Left lobe of liver (tissue), 2 donors: ENCODE measurements at regions not wholly inside any gene's neighbourhood (a gene's known extent, or its start where the extent isn't known, plus 50 kb on each side); places are given as distances from the start of the nearest gene placed in this dataset.
"Not testable (repeated sequence)": the region's sequence is repeated elsewhere in the genome, so short reads cannot be mapped to it uniquely, and the experiment has no call there.

Experiments
- ATAC-seq: fragments of 200-7000 bp; cut with Tn5 transposase; one replicate; pipeline ENCODE4 v1.9.1; 2020; ENCODE audit warnings: mild to moderate bottlenecking, moderate library complexity
- DNase-seq: peaks from one replicate; pipeline ENCODE4 v3.0.0-alpha.2; 2020; ENCODE audit warnings: low spot score
- donor health status: DM: no; HTN: no; CAD: no; lungs with moderate emphysema.
- donor health status: DM: no; HTN: yes; CAD: no.

- ATAC-seq (no peak), DNase-seq (no peak)
Observed at GRCh38 chr1:214141486-214141885, 139.5 kb upstream of the SMYD2 start.

GRCh38 chr1:214143006-214143992 lies 137.7 kb upstream of the SMYD2 start:
- DNase-seq: no peak
- no peak for ATAC-seq

GRCh38 chr1:214144521-214144920 lies 136.4 kb upstream of the SMYD2 start:
- ATAC-seq, DNase-seq: not testable (repeated sequence)

- DNase-seq (no peak), ATAC-seq (no peak)
Observed at GRCh38 chr1:214146523-214146922, 134.4 kb upstream of the SMYD2 start.

GRCh38 chr1:214154596-214155292 lies 126.2 kb upstream of the SMYD2 start:
- ATAC-seq: peak; percentile 80
- DNase-seq: no peak

GRCh38 chr1:214155987-214156625 lies 124.9 kb upstream of the SMYD2 start:
- ATAC-seq: no peak
- no peak for DNase-seq

- ATAC-seq: no peak
- DNase-seq: no peak
Observed at GRCh38 chr1:214164173-214164572, 116.8 kb upstream of the SMYD2 start.

GRCh38 chr1:214165850-214166374 lies 115.0 kb upstream of the SMYD2 start:
- DNase-seq: no peak
- no peak for ATAC-seq

GRCh38 chr1:214174508-214175199 lies 106.3 kb upstream of the SMYD2 start:
- ATAC-seq (peak; percentile 93), DNase-seq (no peak)

- no peak for ATAC-seq
- no peak for DNase-seq
Observed at GRCh38 chr1:214178102-214178501, 102.9 kb upstream of the SMYD2 start.

GRCh38 chr1:214184992-214185391 lies 96.0 kb upstream of the SMYD2 start:
- ATAC-seq (no peak), DNase-seq (no peak)

GRCh38 chr1:214186103-214186824 lies 94.7 kb upstream of the SMYD2 start:
- peak; percentile 29 for ATAC-seq
- no peak for DNase-seq

GRCh38 chr1:214187121-214187900 lies 93.6 kb upstream of the SMYD2 start:
- DNase-seq (peak; percentile 62), ATAC-seq (peak; percentile 89)

- DNase-seq (no peak), ATAC-seq (no peak)
Observed at GRCh38 chr1:214187933-214188332, 93.0 kb upstream of the SMYD2 start.

- DNase-seq: no peak
- ATAC-seq: no peak
Observed at GRCh38 chr1:214188835-214189234, 92.1 kb upstream of the SMYD2 start.

GRCh38 chr1:214192825-214193643 lies 87.9 kb upstream of the SMYD2 start:
- ATAC-seq (no peak), DNase-seq (no peak)

- ATAC-seq (no peak), DNase-seq (no peak)
Observed at GRCh38 chr1:214193691-214194090, 87.3 kb upstream of the SMYD2 start.

GRCh38 chr1:214198571-214198970 lies 82.4 kb upstream of the SMYD2 start:
- no peak for ATAC-seq
- no peak for DNase-seq
